Mononuclear cell (primary cell): ENCODE measurements at regions not wholly inside any gene's neighbourhood (a gene's known extent, or its start where the extent isn't known, plus 50 kb on each side); places are given as distances from the start of the nearest gene placed in this dataset.
"Not testable (repeated sequence)": the region's sequence is repeated elsewhere in the genome, so short reads cannot be mapped to it uniquely, and the experiment has no call there.

Experiments used
- H3K27me3 ChIP-seq: 2 replicates; pipeline ENCODE4 v1.6.0; 2011; ENCODE audit warnings: low read length, control low read depth; ENCODE audit not compliant: insufficient read depth
- H3K4me1 ChIP-seq: 2 replicates; pipeline ENCODE4 v1.5.1; 2011; ENCODE audit warnings: mild to moderate bottlenecking, low read length, control low read depth; ENCODE audit not compliant: insufficient read depth
- H3K4me3 ChIP-seq: 2 replicates; pipeline ENCODE4 v1.5.1; 2011; ENCODE audit warnings: mild to moderate bottlenecking, low read length, moderate library complexity
- H3K9me3 ChIP-seq: 2 replicates; pipeline ENCODE4 v1.5.1; 2011; ENCODE audit warnings: low read depth, mild to moderate bottlenecking, control low read depth, low read length

- no peaks in the 10 kb centered on the region for H3K4me1 ChIP-seq
- H3K4me3 ChIP-seq = no peak overlapping the region
- H3K9me3 ChIP-seq = no peaks in the 10 kb centered on the region
- H3K27me3 ChIP-seq = no peaks in the 10 kb centered on the region
Measured at GRCh38 chrX:40971736-40972135, 113.5 kb upstream of the USP9X start.

GRCh38 chrX:40973619-40974018 lies 111.6 kb upstream of the USP9X start:
- Histone ChIP-seq H3K4me1 (no peaks in the 10 kb centered on the region), H3K27me3 (no peaks in the 10 kb centered on the region), H3K4me3 (no peak overlapping the region), H3K9me3 (no peaks in the 10 kb centered on the region)

GRCh38 chrX:40975951-40976350 lies 109.3 kb upstream of the USP9X start:
- Histone ChIP-seq H3K27me3 (no peaks in the 10 kb centered on the region), H3K4me1 (no peaks in the 10 kb centered on the region), H3K9me3 (no peaks in the 10 kb centered on the region), H3K4me3 (no peak overlapping the region)

- Histone ChIP-seq H3K4me1 (no peaks in the 10 kb centered on the region), H3K9me3 (no peaks in the 10 kb centered on the region), H3K4me3 (no peak overlapping the region), H3K27me3 (no peaks in the 10 kb centered on the region)
Measured at GRCh38 chrX:40976981-40977380, 108.3 kb upstream of the USP9X start.

- no peaks in the 10 kb centered on the region for H3K27me3 ChIP-seq
- no peaks in the 10 kb centered on the region for H3K4me1 ChIP-seq
- H3K9me3 ChIP-seq = no peaks in the 10 kb centered on the region
- no peak overlapping the region for H3K4me3 ChIP-seq
Measured at GRCh38 chrX:40984962-40985361, 100.3 kb upstream of the USP9X start.

- Histone ChIP-seq H3K9me3 (no peaks in the 10 kb centered on the region), H3K4me3 (no peak overlapping the region), H3K27me3 (no peaks in the 10 kb centered on the region), H3K4me1 (no peaks in the 10 kb centered on the region)
Measured at GRCh38 chrX:40987413-40987812, 97.8 kb upstream of the USP9X start.

GRCh38 chrX:40988100-40988499 lies 97.1 kb upstream of the USP9X start:
- Histone ChIP-seq H3K4me3 (no peak overlapping the region), H3K9me3 (no peaks in the 10 kb centered on the region), H3K27me3 (no peaks in the 10 kb centered on the region)

GRCh38 chrX:40993395-40993794 lies 91.8 kb upstream of the USP9X start:
- H3K4me3 ChIP-seq, H3K9me3 ChIP-seq, H3K27me3 ChIP-seq, H3K4me1 ChIP-seq: not testable (repeated sequence)

More at GRCh38 chrX:40988100-40988499, 97.1 kb upstream of the USP9X start:
- no peaks in the 10 kb centered on the region for H3K4me1 ChIP-seq

DNA sequence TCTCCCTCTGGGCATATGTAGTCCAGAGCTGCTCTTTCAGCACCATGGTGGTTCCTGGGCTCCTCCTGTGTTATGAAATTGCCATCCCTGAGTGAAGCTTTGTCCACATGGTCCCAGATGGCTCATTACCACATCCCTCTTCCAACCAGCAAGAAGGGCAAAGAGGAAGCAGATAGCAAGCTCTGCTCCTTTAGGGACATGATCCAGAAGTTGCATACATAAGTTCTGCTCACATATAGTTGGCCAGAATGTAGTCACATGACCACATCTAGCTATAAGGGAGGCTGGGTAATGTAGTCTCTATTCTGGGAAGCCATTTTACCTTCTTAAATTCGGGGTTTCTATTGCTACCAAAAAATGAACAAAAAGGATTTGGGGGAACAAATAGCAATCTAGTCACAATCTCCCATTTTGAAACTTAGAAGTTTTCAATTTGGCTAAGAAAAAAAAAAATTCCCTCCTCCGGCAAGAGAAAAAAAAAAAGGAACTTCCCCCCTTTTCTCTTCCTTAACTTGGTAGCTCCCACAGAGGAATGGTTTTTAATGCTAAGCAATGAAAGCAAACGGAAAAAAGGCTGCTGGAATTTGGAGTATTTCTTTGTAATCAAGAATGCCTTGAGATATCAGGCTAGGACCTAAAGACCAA lies 88.2 kb upstream of the USP9X start:
- no peak overlapping the region for H3K4me3 ChIP-seq
- H3K27me3 ChIP-seq = no peaks in the 10 kb centered on the region
- no peaks in the 10 kb centered on the region for H3K9me3 ChIP-seq
- no peaks in the 10 kb centered on the region for H3K4me1 ChIP-seq

GRCh38 chrX:40998123-40998522 lies 87.1 kb upstream of the USP9X start:
- Histone ChIP-seq H3K4me1 (no peaks in the 10 kb centered on the region), H3K27me3 (no peaks in the 10 kb centered on the region), H3K4me3 (no peak overlapping the region), H3K9me3 (no peaks in the 10 kb centered on the region)

DNA sequence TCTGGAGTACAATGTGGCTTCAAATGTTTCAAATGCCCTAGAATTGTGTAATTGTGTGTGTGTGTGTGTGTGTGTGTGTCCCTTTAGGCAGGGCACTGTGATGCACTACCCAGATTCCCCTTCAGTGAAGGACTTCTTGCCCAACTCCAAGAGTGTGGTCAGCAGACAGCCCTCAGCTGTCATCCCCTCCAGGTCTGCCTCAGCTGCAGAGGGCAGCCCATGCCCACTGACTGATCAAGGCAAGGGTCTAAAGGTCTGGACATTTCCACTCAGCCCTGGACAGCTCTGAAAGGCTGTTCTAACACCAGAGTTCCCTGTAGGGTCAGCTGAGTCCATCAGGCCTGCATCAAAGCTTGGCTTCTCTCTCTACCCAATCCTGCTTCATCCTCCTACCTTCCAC lies 83.9 kb upstream of the USP9X start:
- no peaks in the 10 kb centered on the region for H3K27me3 ChIP-seq
- no peaks in the 10 kb centered on the region for H3K9me3 ChIP-seq
- H3K4me1 ChIP-seq = peaks cover 13% of the 10 kb centered on the region
- no peak overlapping the region for H3K4me3 ChIP-seq

GRCh38 chrX:41002026-41002425 lies 83.2 kb upstream of the USP9X start:
- Histone ChIP-seq H3K4me1 (peaks cover 13% of the 10 kb centered on the region), H3K9me3 (no peaks in the 10 kb centered on the region), H3K27me3 (no peaks in the 10 kb centered on the region), H3K4me3 (no peak overlapping the region)

DNA sequence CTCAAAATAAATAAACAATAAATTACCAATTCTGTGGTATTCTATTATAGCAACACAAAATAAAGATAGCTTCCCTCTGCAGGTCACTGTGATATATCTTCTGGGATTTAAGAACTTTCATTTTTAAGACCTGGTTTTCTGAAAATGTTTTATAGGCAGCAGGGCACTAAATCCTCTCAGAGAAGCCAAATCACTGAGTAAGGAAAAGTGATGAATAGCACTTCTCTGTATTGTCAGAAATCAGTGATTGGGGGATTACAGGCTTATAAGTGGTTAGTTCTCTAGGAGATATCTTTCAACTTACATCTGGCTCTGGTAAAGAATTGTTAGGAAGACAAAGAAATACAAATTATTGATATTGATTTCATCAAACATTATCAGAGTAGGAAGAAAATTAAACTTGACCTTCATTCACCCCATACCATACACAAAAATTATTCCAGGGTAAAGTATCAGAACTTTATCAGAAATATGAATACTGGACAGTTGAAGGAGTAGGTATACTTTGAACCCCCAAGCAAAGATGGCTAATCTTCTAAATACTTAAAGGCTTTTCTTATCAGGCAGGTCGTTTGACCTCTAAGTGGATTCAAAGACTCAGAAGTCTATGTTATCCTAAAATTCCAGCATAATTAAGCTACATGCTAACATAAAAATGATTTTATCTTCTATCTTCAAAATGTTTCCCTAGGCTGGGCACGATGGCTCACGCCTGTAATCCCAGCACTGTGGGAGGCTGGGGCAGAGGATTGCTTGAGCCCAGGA lies 81.6 kb upstream of the USP9X start:
- H3K4me1 ChIP-seq = peaks cover 13% of the 10 kb centered on the region
- no peaks in the 10 kb centered on the region for H3K9me3 ChIP-seq
- H3K27me3 ChIP-seq = no peaks in the 10 kb centered on the region
- H3K4me3 ChIP-seq = no peak overlapping the region

DNA sequence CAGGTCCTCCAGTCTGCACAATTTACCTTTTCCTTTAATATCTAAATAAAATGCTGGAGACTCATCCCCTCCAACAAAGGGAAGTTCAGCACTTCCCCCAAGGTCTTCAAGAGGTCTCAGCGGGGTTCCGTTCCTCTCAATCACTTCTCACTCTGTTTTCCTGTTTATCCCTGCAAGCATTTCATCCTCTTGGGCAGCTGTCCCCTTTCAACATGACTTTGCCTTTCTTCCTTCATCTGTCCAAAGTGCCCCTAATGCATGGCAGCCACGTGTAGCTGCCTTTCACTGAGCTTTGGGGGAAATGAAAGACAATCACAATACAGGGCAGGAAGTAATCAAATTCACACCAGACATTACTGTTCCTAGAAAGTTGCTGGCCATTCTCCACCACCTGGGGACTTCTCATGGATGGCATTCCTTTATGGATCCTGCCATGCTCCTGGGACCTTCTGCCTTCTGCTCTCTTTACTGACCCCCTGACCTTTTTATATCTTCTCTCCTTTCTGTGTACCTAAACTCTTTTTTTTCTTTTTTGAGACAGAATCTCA lies 79.7 kb upstream of the USP9X start:
- no peaks in the 10 kb centered on the region for H3K9me3 ChIP-seq
- no peak overlapping the region for H3K4me3 ChIP-seq
- no peaks in the 10 kb centered on the region for H3K27me3 ChIP-seq
- H3K4me1 ChIP-seq = peaks cover 23% of the 10 kb centered on the region

DNA sequence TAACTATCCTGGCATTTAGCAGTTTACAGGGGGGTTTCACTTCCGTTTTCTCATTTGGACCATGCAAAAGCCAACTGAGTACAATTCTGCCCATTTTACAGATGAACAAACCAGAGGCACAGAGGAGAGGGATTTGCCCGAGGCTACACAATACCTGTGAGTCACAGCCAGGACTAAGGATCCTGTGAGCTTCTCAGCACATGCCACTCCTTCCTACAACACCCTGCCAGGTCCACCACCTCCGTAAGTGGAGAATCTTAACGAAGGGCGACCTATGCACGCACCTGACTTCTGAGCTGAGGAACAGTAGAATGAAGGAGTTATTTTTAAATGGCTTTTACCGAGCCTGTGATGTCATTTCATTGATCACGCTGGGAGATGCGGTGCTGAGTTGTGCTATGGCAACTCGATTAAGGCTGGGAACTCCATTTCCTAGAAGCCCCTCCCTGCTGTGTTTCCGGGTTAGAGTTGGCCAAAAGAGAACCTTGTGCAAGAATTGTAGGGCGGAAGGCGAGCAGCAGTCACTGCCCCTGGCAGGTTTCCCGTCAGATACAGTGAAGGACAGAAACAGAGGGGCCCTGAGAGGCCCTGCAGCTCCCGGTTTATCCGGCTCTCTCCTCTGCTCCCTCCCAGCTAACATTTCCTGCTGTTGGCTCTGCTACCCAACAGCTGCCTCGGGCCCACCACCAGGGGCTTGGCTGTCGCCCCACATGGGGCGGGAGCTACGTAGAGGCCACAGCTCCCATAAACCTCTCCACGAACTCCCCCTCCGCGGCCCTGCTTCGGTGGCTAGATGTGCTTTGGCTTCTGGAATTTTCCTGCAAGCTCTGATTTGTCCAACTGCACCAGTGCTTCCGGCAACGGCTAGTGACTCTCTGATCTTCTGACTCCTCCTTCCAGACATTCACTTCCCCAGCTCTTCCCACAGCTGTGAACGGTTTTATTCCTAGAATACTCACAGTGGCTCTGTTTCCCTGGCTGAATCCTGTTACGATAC lies 75.1 kb upstream of the USP9X start:
- no peaks in the 10 kb centered on the region for H3K27me3 ChIP-seq
- peak overlapping the region; percentile 0 for H3K4me3 ChIP-seq
- no peaks in the 10 kb centered on the region for H3K9me3 ChIP-seq
- H3K4me1 ChIP-seq = peaks cover 22% of the 10 kb centered on the region
